ENCODE measurements at regions not wholly inside any gene's neighbourhood (a gene's known extent, or its start where the extent isn't known, plus 50 kb on each side); places are given as distances from the start of the nearest gene placed in this dataset.

DNA sequence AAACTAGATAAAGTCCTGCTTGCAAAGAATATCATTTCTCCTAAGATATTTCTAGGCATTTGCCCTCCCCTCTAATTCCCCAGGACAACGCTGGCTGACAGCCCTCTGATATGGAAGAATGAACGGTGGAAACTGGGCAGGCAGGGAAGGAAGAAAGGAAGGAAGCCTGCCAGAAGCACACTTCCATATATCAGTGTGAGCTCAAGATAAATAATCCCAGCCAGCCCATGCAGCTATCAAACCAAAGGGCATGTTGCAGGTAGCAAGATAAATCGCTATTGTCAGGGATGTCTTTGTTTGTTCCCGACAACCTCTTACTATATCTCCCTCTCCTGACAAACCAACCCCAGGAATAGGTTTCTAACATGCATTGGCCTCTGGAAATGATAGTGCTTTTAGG, 412.8 kb downstream of the HNRNPD start:
- H3K4me2 ChIP-seq (ENCODE audit: extremely low read depth, insufficient read depth, low read length) = no peak overlapping the region
- no peak for TF ChIP-seq EZH2 (IDR thresholded peaks at IDR 0.05; ENCODE audit: low read length, missing control alignments)
- no peak for TF ChIP-seq CTCF (conservative IDR thresholded peaks at IDR 0.05 in 1 of 2, IDR thresholded peaks at IDR 0.05 in 1 of 2; ENCODE audit: low read depth in 1 of 2, low read length in 2 of 2)
- H4K20me1 ChIP-seq (ENCODE audit: control insufficient read depth, extremely low read depth, insufficient read depth, low read length) = no peaks in the 10 kb centered on the region
- no peak for DNase-seq (ENCODE audit: low read depth in 2 of 2)
- H3K79me2 ChIP-seq (ENCODE audit: control insufficient read depth, insufficient read depth, low read length) = no peaks in the 10 kb centered on the region
- no peak overlapping the region for H3K27ac ChIP-seq (ENCODE audit: insufficient read depth, low read length)
- H3K27me3 ChIP-seq (ENCODE audit: control insufficient read depth, insufficient read depth, low read length) = no peaks in the 10 kb centered on the region
- no peaks in the 10 kb centered on the region for H3K9me3 ChIP-seq (ENCODE audit: control insufficient read depth, insufficient read depth, low read depth, low read length)
- H3K36me3 ChIP-seq (ENCODE audit: control insufficient read depth, insufficient read depth, low read length) = no peaks in the 10 kb centered on the region
- H3K4me3 ChIP-seq (replicated peaks in 1 of 4; ENCODE audit: control extremely low read depth in 1 of 4, insufficient read depth in 1 of 4, low read depth in 3 of 4, low read length in 4 of 4) = no peak overlapping the region
- no peaks in the 10 kb centered on the region for H3K4me1 ChIP-seq (ENCODE audit: control insufficient read depth, extremely low read depth, insufficient read depth, low read length)
- no peak overlapping the region for H2AFZ ChIP-seq (ENCODE audit: low read length)
- no peak overlapping the region for H3K9ac ChIP-seq (ENCODE audit: insufficient read depth, low read length)

DNA sequence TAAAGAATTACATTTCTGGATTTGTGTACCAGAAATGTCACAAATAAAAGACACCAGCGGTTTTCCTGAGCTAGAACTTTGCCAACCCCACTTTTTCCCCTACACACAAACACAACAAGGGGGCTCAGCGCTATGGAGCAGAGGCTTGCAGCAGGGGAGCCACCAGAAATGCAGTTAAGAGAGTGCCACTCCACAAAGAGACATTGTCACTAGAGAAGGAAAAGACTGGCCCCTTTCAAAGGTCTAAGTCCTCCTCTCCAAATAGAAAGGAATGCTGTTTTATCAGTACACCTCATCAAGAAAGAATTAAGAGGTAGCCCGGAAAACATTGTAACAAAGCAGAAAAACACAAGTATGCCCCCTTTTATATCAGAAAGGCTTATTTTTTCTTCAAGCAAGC, 419.5 kb downstream of the HNRNPD start:
- no peak overlapping the region for H2AFZ ChIP-seq (ENCODE audit: low read length)
- H3K4me1 ChIP-seq (ENCODE audit: control insufficient read depth, extremely low read depth, insufficient read depth, low read length) = no peaks in the 10 kb centered on the region
- H3K9me3 ChIP-seq (ENCODE audit: control insufficient read depth, insufficient read depth, low read depth, low read length) = no peaks in the 10 kb centered on the region
- H3K9ac ChIP-seq (ENCODE audit: insufficient read depth, low read length) = no peak overlapping the region
- H3K36me3 ChIP-seq (ENCODE audit: control insufficient read depth, insufficient read depth, low read length) = no peaks in the 10 kb centered on the region
- no peak overlapping the region for H3K27ac ChIP-seq (ENCODE audit: insufficient read depth, low read length)
- no peak overlapping the region for H3K4me3 ChIP-seq (replicated peaks in 1 of 4; ENCODE audit: control extremely low read depth in 1 of 4, insufficient read depth in 1 of 4, low read depth in 3 of 4, low read length in 4 of 4)
- H3K4me2 ChIP-seq (ENCODE audit: extremely low read depth, insufficient read depth, low read length) = no peak overlapping the region
- H4K20me1 ChIP-seq (ENCODE audit: control insufficient read depth, extremely low read depth, insufficient read depth, low read length) = no peaks in the 10 kb centered on the region
- no peaks in the 10 kb centered on the region for H3K27me3 ChIP-seq (ENCODE audit: control insufficient read depth, insufficient read depth, low read length)
- no peak for DNase-seq (ENCODE audit: low read depth in 2 of 2)
- H3K79me2 ChIP-seq (ENCODE audit: control insufficient read depth, insufficient read depth, low read length) = no peaks in the 10 kb centered on the region
- no peak for TF ChIP-seq EZH2 (IDR thresholded peaks at IDR 0.05; ENCODE audit: low read length, missing control alignments)
- no peak for TF ChIP-seq CTCF (conservative IDR thresholded peaks at IDR 0.05 in 1 of 2, IDR thresholded peaks at IDR 0.05 in 1 of 2; ENCODE audit: low read depth in 1 of 2, low read length in 2 of 2)

DNA sequence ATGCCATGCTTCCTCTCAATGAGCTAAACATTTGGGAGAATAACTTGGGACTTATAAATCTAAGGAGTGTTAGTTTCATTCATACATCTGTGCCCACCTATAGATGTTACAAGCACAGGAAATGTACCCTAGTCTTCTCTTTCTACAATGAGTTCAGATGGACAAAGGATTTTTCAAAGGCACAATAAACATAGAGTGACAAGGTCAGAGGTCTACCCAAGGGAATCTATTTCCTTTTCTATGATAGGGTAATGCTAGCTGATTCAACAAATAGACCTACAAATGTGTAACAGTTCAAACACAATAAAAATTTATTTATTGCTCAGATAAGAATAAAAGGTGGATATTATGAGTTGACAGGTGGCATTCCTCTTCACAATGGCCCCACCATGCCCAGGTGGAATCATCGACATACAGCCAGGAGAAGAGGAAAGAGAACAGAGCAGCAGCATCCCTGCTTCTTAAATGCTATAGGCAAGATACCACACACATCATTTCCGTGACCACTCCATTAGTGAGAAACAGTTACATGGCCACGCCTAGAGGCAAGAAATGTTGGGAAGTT, 421.8 kb downstream of the HNRNPD start:
- no peak for DNase-seq (ENCODE audit: low read depth in 2 of 2)
- Histone ChIP-seq H3K4me1 (ENCODE audit: control insufficient read depth, extremely low read depth, insufficient read depth, low read length) (no peaks in the 10 kb centered on the region), H3K27me3 (ENCODE audit: control insufficient read depth, insufficient read depth, low read length) (no peaks in the 10 kb centered on the region), H2AFZ (ENCODE audit: low read length) (no peak overlapping the region), H3K9ac (ENCODE audit: insufficient read depth, low read length) (no peak overlapping the region), H3K9me3 (ENCODE audit: control insufficient read depth, insufficient read depth, low read depth, low read length) (no peaks in the 10 kb centered on the region), H3K4me3 (replicated peaks in 1 of 4; ENCODE audit: control extremely low read depth in 1 of 4, insufficient read depth in 1 of 4, low read depth in 3 of 4, low read length in 4 of 4) (no peak overlapping the region), H3K36me3 (ENCODE audit: control insufficient read depth, insufficient read depth, low read length) (no peaks in the 10 kb centered on the region), H3K4me2 (ENCODE audit: extremely low read depth, insufficient read depth, low read length) (no peak overlapping the region), H3K27ac (ENCODE audit: insufficient read depth, low read length) (no peak overlapping the region), H4K20me1 (ENCODE audit: control insufficient read depth, extremely low read depth, insufficient read depth, low read length) (no peaks in the 10 kb centered on the region), H3K79me2 (ENCODE audit: control insufficient read depth, insufficient read depth, low read length) (no peaks in the 10 kb centered on the region)
- TF ChIP-seq EZH2 (IDR thresholded peaks at IDR 0.05; ENCODE audit: low read length, missing control alignments) (no peak), CTCF (conservative IDR thresholded peaks at IDR 0.05 in 1 of 2, IDR thresholded peaks at IDR 0.05 in 1 of 2; ENCODE audit: low read depth in 1 of 2, low read length in 2 of 2) (no peak)
